Thyroid gland (tissue), 4 donors: ENCODE measurements at regions not wholly inside any gene's neighbourhood (a gene's known extent, or its start where the extent isn't known, plus 50 kb on each side); places are given as distances from the start of the nearest gene placed in this dataset.

Source experiments
- DNase-seq, 2 donors: peaks; one replicate each; pipeline ENCODE4 v3.0.0-alpha.2; 2019
- H3K27ac ChIP-seq, 3 donors: fragments of 200-600 bp; sonication (generic); 1 replicate in 2 of 3; 2 replicates in 1 of 3; pipeline ENCODE4 v1.5.1; 2016 to 2019; ENCODE audit warnings: mild to moderate bottlenecking in 1 of 3, moderate library complexity in 1 of 3
- H3K27me3 ChIP-seq: fragments of 200-600 bp; sonication (generic); one replicate; pipeline ENCODE4 v1.5.1; 2019
- H3K36me3 ChIP-seq, 2 donors: fragments of 200-600 bp; sonication (generic); one replicate each; pipeline ENCODE4 v1.5.1; 2016 to 2019
- H3K4me1 ChIP-seq, 2 donors: fragments of 200-600 bp; sonication (generic); one replicate each; pipeline ENCODE4 v1.5.1; 2017 to 2019
- H3K4me3 ChIP-seq, 3 donors: fragments of 200-600 bp; sonication (generic); replicated peaks in 1 of 3; 1 replicate in 2 of 3; 2 replicates in 1 of 3; pipeline ENCODE4 v1.5.1; 2016; ENCODE audit warnings: mild to moderate bottlenecking in 1 of 3
- H3K9me3 ChIP-seq: fragments of 200-600 bp; sonication (generic); one replicate; pipeline ENCODE4 v1.5.1; 2017
- CTCF ChIP-seq, 6 experiments: fragments of 200-600 bp in 3 of 6; fragments of 450-650 bp in 3 of 6; sonication (generic) in 3 of 6; IDR thresholded peaks; one replicate each; pipeline ENCODE4 v1.5.1; 2016 to 2019; ENCODE audit warnings: antibody characterized with exemption in 6 of 6, mild to moderate bottlenecking in 2 of 6, inconsistent platforms in 1 of 6, moderate library complexity in 1 of 6
- POLR2A ChIP-seq, 2 donors: fragments of 450-650 bp; IDR thresholded peaks; one replicate each; pipeline ENCODE4 v1.6.1; 2017; ENCODE audit warnings: antibody characterized with exemption in 2 of 2, mild to moderate bottlenecking in 2 of 2, moderate library complexity in 1 of 2
- WGBS, 2 donors: methylation state at CpG; one replicate each; pipeline ENCODE4 v1.1.5; 2017; 5-methylcytosine and 5-hydroxymethylcytosine counted together
- intact Hi-C: fragments of 100-400 bp; cut with DNase I; formaldehyde crosslinking; loops from one replicate; pipeline ENCODE4 v1.15.1; 2023

DNA sequence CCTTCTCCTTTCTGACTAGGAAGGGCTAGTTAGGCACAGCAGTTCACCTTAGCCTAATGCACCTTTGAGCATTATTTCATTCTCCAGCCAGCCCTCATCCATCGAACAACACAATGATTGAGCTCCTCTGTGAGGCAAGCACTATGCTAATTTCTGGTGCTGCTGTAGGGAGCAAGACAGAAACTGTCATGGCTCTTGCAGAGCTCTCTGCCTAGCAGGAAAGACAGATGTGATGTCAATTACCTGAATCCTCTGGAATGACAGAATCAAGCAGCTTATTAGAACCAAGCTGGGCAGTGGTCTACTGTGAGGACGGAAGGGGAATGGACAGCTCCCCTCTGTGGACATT lies 256.1 kb upstream of the NOCT start:
- H3K9me3 ChIP-seq = no peaks in the 10 kb centered on the region
- WGBS, 2 donors = 82 to 84% methylated on average over 2 of the region's 2 CpGs
- no peak for TF ChIP-seq CTCF (IDR thresholded peaks at IDR 0.05)
- TF ChIP-seq POLR2A (IDR thresholded peaks at IDR 0.05) = no peak
- no peak overlapping the region for H3K27ac ChIP-seq
- no peak overlapping the region for H3K4me3 ChIP-seq
- no peak for DNase-seq
- H3K36me3 ChIP-seq = no peaks in the 10 kb centered on the region
- no peaks in the 10 kb centered on the region for H3K27me3 ChIP-seq
- no peaks in the 10 kb centered on the region for H3K4me1 ChIP-seq
- intact Hi-C loops = no loop called here

- Histone ChIP-seq H3K4me1 (no peaks in the 10 kb centered on the region), H3K27me3 (no peaks in the 10 kb centered on the region), H3K4me3 (no peak overlapping the region), H3K9me3 (no peaks in the 10 kb centered on the region), H3K36me3 (no peaks in the 10 kb centered on the region), H3K27ac (no peak overlapping the region)
- intact Hi-C loops = no loop called here
- no peak for TF ChIP-seq POLR2A (IDR thresholded peaks at IDR 0.05)
- no peak for TF ChIP-seq CTCF (IDR thresholded peaks at IDR 0.05)
- WGBS, 2 donors = 84 to 90% methylated on average over 9 of the region's 9 CpGs
- DNase-seq = no peak
Measured at GRCh38 chr4:138758876-138759553, 256.6 kb upstream of the NOCT start.

DNA sequence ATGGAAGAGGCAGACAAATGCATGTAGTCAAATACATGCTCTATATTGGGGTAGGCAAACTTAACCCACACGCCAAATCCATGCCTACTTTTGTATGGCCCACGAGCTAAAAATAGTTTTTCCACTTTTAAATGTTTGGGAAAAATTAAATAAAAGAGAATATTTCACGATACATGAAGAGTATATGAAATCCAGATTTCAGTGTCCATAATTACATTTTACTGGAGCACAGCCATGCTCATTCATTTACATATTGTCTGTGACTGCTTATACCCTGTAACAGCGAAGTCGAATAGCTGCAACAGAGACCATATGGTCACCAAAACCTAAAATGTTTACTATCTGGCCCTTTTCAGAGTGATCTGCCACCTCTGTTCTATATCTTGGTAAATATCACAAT lies 257.4 kb upstream of the NOCT start:
- Histone ChIP-seq H3K36me3 (no peaks in the 10 kb centered on the region), H3K27ac (no peak overlapping the region), H3K4me3 (no peak overlapping the region), H3K27me3 (no peaks in the 10 kb centered on the region), H3K4me1 (no peaks in the 10 kb centered on the region), H3K9me3 (no peaks in the 10 kb centered on the region)
- no peak for DNase-seq
- TF ChIP-seq CTCF (IDR thresholded peaks at IDR 0.05) (no peak), POLR2A (IDR thresholded peaks at IDR 0.05) (no peak)
- intact Hi-C loops = no loop called here
- WGBS, 2 donors = 87% methylated on average over 5 of the region's 5 CpGs

- Histone ChIP-seq H3K9me3 (no peaks in the 10 kb centered on the region), H3K36me3 (no peaks in the 10 kb centered on the region), H3K27ac (no peak overlapping the region), H3K4me1 (no peaks in the 10 kb centered on the region), H3K4me3 (no peak overlapping the region), H3K27me3 (no peaks in the 10 kb centered on the region)
- 79 to 81% methylated on average over 4 of the region's 4 CpGs for WGBS, 2 donors
- intact Hi-C loops = no loop called here
- DNase-seq = no peak
- no peak for TF ChIP-seq POLR2A (IDR thresholded peaks at IDR 0.05)
- TF ChIP-seq CTCF (IDR thresholded peaks at IDR 0.05) = no peak
Measured at GRCh38 chr4:138757432-138757831, 258.1 kb upstream of the NOCT start.

DNA sequence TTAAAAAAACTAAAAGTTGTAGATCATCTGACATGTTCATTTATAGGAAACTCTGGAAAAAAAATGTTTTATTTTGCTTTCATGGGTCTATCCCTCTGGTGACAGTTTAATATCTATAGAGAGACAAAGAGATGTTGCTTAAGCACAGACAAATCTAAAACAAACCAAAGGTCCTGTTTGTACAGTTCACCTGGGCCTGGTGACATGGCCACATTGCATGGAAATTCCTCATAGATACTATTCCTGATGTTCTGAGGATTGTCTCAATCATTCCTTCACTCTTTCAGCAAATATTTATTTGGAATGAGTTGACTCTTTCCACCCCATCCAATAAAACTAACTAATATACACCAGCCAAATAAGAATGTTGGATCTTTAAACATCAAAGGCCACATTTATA lies 259.1 kb upstream of the NOCT start:
- H3K4me1 ChIP-seq = no peaks in the 10 kb centered on the region
- intact Hi-C loops = no loop called here
- H3K9me3 ChIP-seq = no peaks in the 10 kb centered on the region
- no peak overlapping the region for H3K4me3 ChIP-seq
- DNase-seq = no peak
- H3K27me3 ChIP-seq = no peaks in the 10 kb centered on the region
- no peak overlapping the region for H3K27ac ChIP-seq
- no peaks in the 10 kb centered on the region for H3K36me3 ChIP-seq
- TF ChIP-seq POLR2A (IDR thresholded peaks at IDR 0.05) (no peak), CTCF (IDR thresholded peaks at IDR 0.05) (no peak)
